Activated CD8-positive, alpha-beta T cell treated with anti-CD3 and anti-CD28 coated beads for 36 hours (primary cell): ENCODE measurements at regions not wholly inside any gene's neighbourhood (a gene's known extent, or its start where the extent isn't known, plus 50 kb on each side); places are given as distances from the start of the nearest gene placed in this dataset.

Experiments used
- ATAC-seq: fragments of 200-7000 bp; cut with Tn5 transposase; one replicate; pipeline ENCODE4 v1.10.0; 2021; ENCODE audit warnings: mild to moderate bottlenecking, moderate library complexity
- CTCF ChIA-PET: fragments of 350-600 bp; sonication (Branson Sonifier 250); formaldehyde crosslinking; loops from one replicate; lab custom pipeline; 2021; ENCODE audit warnings: antibody characterized with exemption; lab: Charles Lee
- POLR2A ChIA-PET: fragments of 350-600 bp; sonication (Branson Sonifier 250); formaldehyde crosslinking; loops from one replicate; lab custom pipeline; 2021; ENCODE audit warnings: antibody characterized with exemption; lab: Charles Lee
- DNase-seq: peaks from one replicate; pipeline ENCODE4 v3.0.0-alpha.2; 2020
- H3K27ac Mint-ChIP-seq: one replicate; pipeline ENCODE4 v1.8.0; 2021; ENCODE audit warnings: mild to moderate bottlenecking, mixed read lengths
- H3K27me3 Mint-ChIP-seq: one replicate; pipeline ENCODE4 v1.8.0; 2021; ENCODE audit warnings: mixed read lengths
- H3K36me3 Mint-ChIP-seq: one replicate; pipeline ENCODE4 v1.8.0; 2021; ENCODE audit warnings: low read depth, mixed read lengths
- H3K4me1 Mint-ChIP-seq: one replicate; pipeline ENCODE4 v1.8.0; 2021; ENCODE audit warnings: low read depth, mixed read lengths
- H3K4me3 Mint-ChIP-seq: one replicate; pipeline ENCODE4 v1.8.0; 2021; ENCODE audit warnings: mild to moderate bottlenecking, moderate library complexity, mixed read lengths
- H3K9me3 Mint-ChIP-seq: one replicate; pipeline ENCODE4 v1.8.0; 2021; ENCODE audit warnings: mixed read lengths
- CTCF ChIP-seq: fragments of 200-600 bp; IDR thresholded peaks from one replicate; pipeline ENCODE4 v1.8.0; 2022; ENCODE audit warnings: antibody characterized with exemption, mild to moderate bottlenecking
- intact Hi-C: fragments of 100-400 bp; cut with micrococcal nuclease; formaldehyde crosslinking; loops from one replicate; pipeline ENCODE4 v1.10.0; 2022

- no peak overlapping the region for H3K27ac Mint-ChIP-seq
- ChIA-PET CTCF (no interaction called here), POLR2A (no interaction called here)
These were observed 177.2 kb upstream of the PRICKLE1 start for GRCh38 chr12:42766754-42767153.

DNA sequence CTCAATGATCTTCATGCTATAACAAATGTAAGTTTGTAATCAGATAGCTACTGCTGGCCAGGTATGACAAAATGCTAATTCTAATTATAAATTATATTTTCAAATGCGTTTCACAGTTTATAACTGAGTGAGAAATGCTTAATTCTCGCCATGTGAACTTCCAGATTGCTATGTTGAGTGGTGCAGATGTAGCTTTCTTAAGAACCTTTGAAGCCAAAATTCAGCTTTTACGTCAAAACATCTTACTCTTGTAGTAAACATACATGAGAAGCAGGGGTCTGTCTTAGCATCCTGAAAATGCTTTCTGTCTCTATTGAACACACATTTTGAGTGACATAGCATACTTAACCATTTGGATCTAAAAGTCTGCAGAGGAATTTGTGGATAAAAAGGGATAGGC, 176.5 kb upstream of the PRICKLE1 start:
- Mint-ChIP-seq H3K4me1 (no peaks in the 10 kb centered on the region), H3K9me3 (no peaks in the 10 kb centered on the region), H3K27me3 (no peaks in the 10 kb centered on the region), H3K4me3 (no peak overlapping the region), H3K27ac (no peak overlapping the region), H3K36me3 (no peaks in the 10 kb centered on the region)
- ATAC-seq (no peak), DNase-seq (no peak)
- POLR2A ChIA-PET = no interaction called here
- TF ChIP-seq CTCF = no peak
- CTCF ChIA-PET = no interaction called here
- intact Hi-C loops = no loop called here

More at GRCh38 chr12:42766754-42767153, 177.2 kb upstream of the PRICKLE1 start:
- Mint-ChIP-seq H3K36me3 (no peaks in the 10 kb centered on the region), H3K4me3 (no peak overlapping the region), H3K4me1 (no peaks in the 10 kb centered on the region), H3K9me3 (peaks cover 3% of the 10 kb centered on the region), H3K27me3 (no peaks in the 10 kb centered on the region)
- no peak for DNase-seq
- intact Hi-C loops = no loop called here
- no peak for ATAC-seq
- no peak for TF ChIP-seq CTCF

- Mint-ChIP-seq H3K9me3 (no peaks in the 10 kb centered on the region), H3K4me3 (no peak overlapping the region), H3K4me1 (no peaks in the 10 kb centered on the region), H3K27ac (no peak overlapping the region), H3K27me3 (no peaks in the 10 kb centered on the region), H3K36me3 (no peaks in the 10 kb centered on the region)
- ChIA-PET CTCF (no interaction called here), POLR2A (no interaction called here)
- intact Hi-C loops = no loop called here
- ATAC-seq = no peak
- TF ChIP-seq CTCF = no peak
- no peak for DNase-seq
These were observed 174.1 kb upstream of the PRICKLE1 start for GRCh38 chr12:42763682-42764081.

DNA sequence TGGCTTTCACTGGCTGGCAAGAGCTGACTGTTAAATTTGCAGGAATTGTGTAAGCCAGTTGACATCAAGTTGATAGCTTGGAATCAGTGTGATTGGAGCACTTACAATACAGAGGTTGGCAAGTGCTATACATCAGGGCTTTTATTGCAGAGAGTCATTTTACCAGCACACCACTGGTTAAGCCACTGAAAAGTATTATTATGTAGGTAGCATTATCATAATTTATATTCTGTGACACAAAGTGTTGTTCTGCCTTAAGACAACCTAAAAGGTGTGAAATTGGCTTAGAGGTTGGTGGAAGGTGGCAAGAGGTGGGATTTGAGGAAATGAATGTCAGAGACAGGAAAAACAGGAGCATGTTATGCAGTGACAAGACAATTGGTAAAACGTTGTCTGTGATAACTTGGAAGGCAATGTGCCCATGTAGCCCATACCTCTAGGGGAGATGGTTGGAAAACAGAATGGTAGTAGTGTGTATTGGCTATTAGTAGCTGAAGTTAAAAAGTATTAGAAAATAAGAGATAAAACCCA, 172.9 kb upstream of the PRICKLE1 start:
- Mint-ChIP-seq H3K4me1 (no peaks in the 10 kb centered on the region), H3K27me3 (no peaks in the 10 kb centered on the region), H3K36me3 (no peaks in the 10 kb centered on the region), H3K27ac (no peak overlapping the region), H3K4me3 (no peak overlapping the region), H3K9me3 (no peaks in the 10 kb centered on the region)
- DNase-seq (no peak), ATAC-seq (no peak)
- CTCF ChIA-PET = no interaction called here
- POLR2A ChIA-PET = no interaction called here
- intact Hi-C loops = no loop called here
- TF ChIP-seq CTCF = no peak

DNA sequence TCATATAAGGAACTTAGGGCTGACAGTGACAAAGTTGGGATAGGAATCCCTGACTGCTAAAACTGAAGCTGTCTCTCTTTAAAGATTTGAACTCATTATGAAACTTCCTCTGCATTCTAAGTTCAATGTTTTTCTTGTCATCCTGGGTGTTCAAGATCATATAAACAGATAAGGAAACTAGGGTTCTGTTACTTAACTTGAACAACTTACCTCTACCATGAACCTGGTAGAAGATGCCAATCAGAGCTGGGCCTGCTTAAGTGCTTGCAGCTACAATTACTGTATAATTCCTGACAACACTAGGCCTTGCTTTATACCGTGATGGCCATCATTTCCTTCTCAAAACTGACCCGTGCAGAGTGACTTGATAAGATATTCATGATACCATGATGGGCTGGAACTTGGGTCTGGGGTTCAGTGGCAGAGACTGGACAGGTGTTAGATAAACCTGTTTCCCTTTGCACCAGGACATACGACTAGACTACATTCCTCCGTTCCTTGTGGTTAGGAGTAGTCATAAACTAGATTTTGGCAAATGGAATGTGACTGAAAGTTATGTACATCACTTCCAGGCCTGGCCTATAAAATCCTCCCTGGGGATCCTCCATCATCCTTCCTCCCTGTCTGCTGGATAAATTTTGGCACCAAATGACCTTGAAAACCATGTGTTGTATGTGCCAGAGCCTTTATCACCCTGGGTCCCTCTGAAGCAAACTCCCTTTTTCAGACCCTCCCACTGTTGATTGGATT, 172.2 kb upstream of the PRICKLE1 start:
- POLR2A ChIA-PET = no interaction called here

More for the DNA sequence above, 172.2 kb upstream of the PRICKLE1 start:
- ATAC-seq = no peak
- no peaks in the 10 kb centered on the region for H3K27me3 Mint-ChIP-seq
- H3K27ac Mint-ChIP-seq = no peak overlapping the region
- no peak overlapping the region for H3K4me3 Mint-ChIP-seq
- no peaks in the 10 kb centered on the region for H3K9me3 Mint-ChIP-seq
- no peak for TF ChIP-seq CTCF
- intact Hi-C loops = no loop called here
- DNase-seq = no peak
- H3K4me1 Mint-ChIP-seq = no peaks in the 10 kb centered on the region
- CTCF ChIA-PET = no interaction called here
- no peaks in the 10 kb centered on the region for H3K36me3 Mint-ChIP-seq
